DOHH2 (cell line): ENCODE measurements at regions not wholly inside any gene's neighbourhood (a gene's known extent, or its start where the extent isn't known, plus 50 kb on each side); places are given as distances from the start of the nearest gene placed in this dataset.

Source experiments
- H3F3A ChIP-seq: fragments of 200-600 bp; sonication (generic), shearing (Covaris generic); 2 replicates; pipeline ENCODE4 v1.6.0; 2016; ENCODE audit warnings: antibody characterized with exemption, mild to moderate bottlenecking; ENCODE audit not compliant: control insufficient read depth, insufficient read depth
- H3K27ac ChIP-seq: fragments of 200-600 bp; sonication (generic); 2 replicates; pipeline ENCODE4 v1.5.1; 2014; ENCODE audit warnings: low read depth, mild to moderate bottlenecking, low read length, moderate library complexity
- H3K27me3 ChIP-seq: fragments of 200-600 bp; sonication (generic); 2 replicates; pipeline ENCODE4 v1.6.1; 2014; ENCODE audit warnings: mild to moderate bottlenecking, low read length, mixed read lengths; ENCODE audit not compliant: control insufficient read depth
- H3K36me3 ChIP-seq: fragments of 200-600 bp; sonication (generic); 2 replicates; pipeline ENCODE4 v1.6.1; 2014; ENCODE audit warnings: mild to moderate bottlenecking, low read length, moderate library complexity, mixed read lengths; ENCODE audit not compliant: control insufficient read depth
- H3K4me1 ChIP-seq: fragments of 200-600 bp; sonication (generic); 2 replicates; pipeline ENCODE4 v1.6.1; 2014; ENCODE audit warnings: mild to moderate bottlenecking, low read length, mixed read lengths; ENCODE audit not compliant: control insufficient read depth
- H3K4me2 ChIP-seq: fragments of 200-600 bp; sonication (generic); 2 replicates; pipeline ENCODE4 v1.6.0; 2014; ENCODE audit warnings: mild to moderate bottlenecking, low read length, moderate library complexity
- H3K4me3 ChIP-seq: fragments of 200-600 bp; sonication (generic); 2 replicates; pipeline ENCODE4 v1.5.1; 2014; ENCODE audit warnings: mild to moderate bottlenecking, low read length, mixed read lengths
- H3K79me2 ChIP-seq: fragments of 200-600 bp; sonication (generic); 2 replicates; pipeline ENCODE4 v1.6.1; 2014; ENCODE audit warnings: mild to moderate bottlenecking, low read length, mixed read lengths; ENCODE audit not compliant: control insufficient read depth
- H3K9me2 ChIP-seq: fragments of 200-600 bp; sonication (generic); replicated peaks from 2 replicates; pipeline ENCODE4 v1.6.1; 2014; ENCODE audit warnings: mild to moderate bottlenecking, low read length, mixed read lengths; ENCODE audit not compliant: control insufficient read depth
- H3K9me3 ChIP-seq: fragments of 200-600 bp; sonication (generic); 2 replicates; pipeline ENCODE4 v1.6.1; 2014; ENCODE audit warnings: antibody characterized with exemption, low read length, mixed read lengths; ENCODE audit not compliant: control insufficient read depth, insufficient read depth
- H4K20me1 ChIP-seq: fragments of 200-600 bp; sonication (generic); 2 replicates; pipeline ENCODE4 v1.6.0; 2014; ENCODE audit warnings: low read depth, mild to moderate bottlenecking, antibody characterized with exemption, low read length, moderate library complexity; ENCODE audit not compliant: control insufficient read depth, insufficient read depth
- CTCF ChIP-seq: fragments of 200-600 bp; sonication (generic); IDR thresholded peaks from one replicate; pipeline ENCODE4 v1.5.1; 2014; ENCODE audit warnings: antibody characterized with exemption, mild to moderate bottlenecking, low read depth, low read length; ENCODE audit not compliant: poor library complexity, severe bottlenecking
- EZH2phosphoT487 ChIP-seq: fragments of 200-600 bp; sonication (generic); IDR thresholded peaks from 2 replicates; pipeline ENCODE4 v1.6.1; 2017; ENCODE audit warnings: borderline replicate concordance, mild to moderate bottlenecking, antibody characterized with exemption, low read length, moderate library complexity, mixed read lengths

GRCh38 chr14:99116741-99117295, 155.2 kb downstream of the BCL11B start:
- Histone ChIP-seq H3K27me3 (no peaks in the 10 kb centered on the region), H3K9me2 (no peaks in the 10 kb centered on the region), H4K20me1 (no peaks in the 10 kb centered on the region), H3K27ac (no peak overlapping the region), H3K4me1 (no peaks in the 10 kb centered on the region), H3K4me2 (no peak overlapping the region), H3K36me3 (no peaks in the 10 kb centered on the region), H3K9me3 (no peaks in the 10 kb centered on the region), H3F3A (no peaks in the 10 kb centered on the region), H3K4me3 (no peak overlapping the region), H3K79me2 (no peaks in the 10 kb centered on the region)
- no peak for TF ChIP-seq EZH2phosphoT487
- TF ChIP-seq CTCF = no peak

- H3F3A ChIP-seq = no peaks in the 10 kb centered on the region
- TF ChIP-seq CTCF (no peak), EZH2phosphoT487 (no peak)
- no peaks in the 10 kb centered on the region for H3K79me2 ChIP-seq
- H4K20me1 ChIP-seq = no peaks in the 10 kb centered on the region
- H3K9me2 ChIP-seq = no peaks in the 10 kb centered on the region
- H3K4me3 ChIP-seq = no peak overlapping the region
- H3K9me3 ChIP-seq = no peaks in the 10 kb centered on the region
- no peaks in the 10 kb centered on the region for H3K27me3 ChIP-seq
- H3K36me3 ChIP-seq = no peaks in the 10 kb centered on the region
- no peak overlapping the region for H3K4me2 ChIP-seq
- no peak overlapping the region for H3K27ac ChIP-seq
- H3K4me1 ChIP-seq = no peaks in the 10 kb centered on the region
Observed at GRCh38 chr14:99117671-99118045, 154.3 kb downstream of the BCL11B start.

- no peaks in the 10 kb centered on the region for H3K9me2 ChIP-seq
- no peaks in the 10 kb centered on the region for H3F3A ChIP-seq
- no peaks in the 10 kb centered on the region for H3K27me3 ChIP-seq
- TF ChIP-seq EZH2phosphoT487 = no peak
- TF ChIP-seq CTCF = no peak
- H3K4me3 ChIP-seq = no peak overlapping the region
- no peak overlapping the region for H3K27ac ChIP-seq
- H3K4me2 ChIP-seq = no peak overlapping the region
- no peaks in the 10 kb centered on the region for H4K20me1 ChIP-seq
- no peaks in the 10 kb centered on the region for H3K4me1 ChIP-seq
- H3K9me3 ChIP-seq = no peaks in the 10 kb centered on the region
- no peaks in the 10 kb centered on the region for H3K36me3 ChIP-seq
- H3K79me2 ChIP-seq = no peaks in the 10 kb centered on the region
Observed at GRCh38 chr14:99118046-99118721, 153.8 kb downstream of the BCL11B start.
